MM.1S (cell line): ENCODE measurements at regions not wholly inside any gene's neighbourhood (a gene's known extent, or its start where the extent isn't known, plus 50 kb on each side); places are given as distances from the start of the nearest gene placed in this dataset.
A peak's percentile ranks its signal among the peaks of the same experiment; 100 is the strongest.

Experiments
- DNase-seq: peaks from one replicate; pipeline ENCODE4 v3.0.0-alpha.2; 2015
- H2AFZ ChIP-seq: fragments of 300-600 bp; sonication (generic); 2 replicates; pipeline ENCODE4 v1.6.0; 2016; ENCODE audit warnings: antibody characterized with exemption, low read length
- H3F3A ChIP-seq: fragments of 300-600 bp; sonication (generic); 2 replicates; pipeline ENCODE4 v1.6.1; 2016; ENCODE audit warnings: mild to moderate bottlenecking, antibody characterized with exemption, low read length, moderate library complexity, mixed read lengths; ENCODE audit not compliant: insufficient read depth
- H3K27ac ChIP-seq: fragments of 300-600 bp; sonication (generic); 2 replicates; pipeline ENCODE4 v1.5.1; 2016; ENCODE audit warnings: mild to moderate bottlenecking, low read length
- H3K27me3 ChIP-seq: fragments of 300-600 bp; sonication (generic); replicated peaks from 2 replicates; pipeline ENCODE4 v1.6.0; 2016; ENCODE audit warnings: low read length; ENCODE audit not compliant: insufficient read depth
- H3K36me3 ChIP-seq: fragments of 300-600 bp; sonication (generic); replicated peaks from 2 replicates; pipeline ENCODE4 v1.6.1; 2016; ENCODE audit warnings: mild to moderate bottlenecking, low read length, mixed read lengths; ENCODE audit not compliant: insufficient read depth
- H3K4me1 ChIP-seq: fragments of 300-600 bp; sonication (generic); 2 replicates; pipeline ENCODE4 v1.6.1; 2016; ENCODE audit warnings: low read length, mixed read lengths
- H3K4me2 ChIP-seq: fragments of 300-600 bp; sonication (generic); 2 replicates; pipeline ENCODE4 v1.6.0; 2016; ENCODE audit warnings: low read depth, low read length
- H3K4me3 ChIP-seq: fragments of 300-600 bp; sonication (generic); 2 replicates; pipeline ENCODE4 v1.5.1; 2016; ENCODE audit warnings: low read length, mixed read lengths
- H3K79me2 ChIP-seq: fragments of 300-600 bp; sonication (generic); 2 replicates; pipeline ENCODE4 v1.6.1; 2016; ENCODE audit warnings: mixed run types, low read length, mixed read lengths
- H3K9ac ChIP-seq: fragments of 300-600 bp; sonication (generic); 2 replicates; pipeline ENCODE4 v1.6.1; 2016; ENCODE audit warnings: low read length, mixed read lengths
- H3K9me2 ChIP-seq: fragments of 300-600 bp; sonication (generic); replicated peaks from 2 replicates; pipeline ENCODE4 v1.6.1; 2016; ENCODE audit warnings: mild to moderate bottlenecking, low read length, mixed read lengths; ENCODE audit not compliant: insufficient read depth
- H3K9me3 ChIP-seq: fragments of 300-600 bp; sonication (generic); replicated peaks from 2 replicates; pipeline ENCODE4 v1.6.1; 2016; ENCODE audit warnings: mild to moderate bottlenecking, low read length, mixed read lengths; ENCODE audit not compliant: insufficient read depth
- H4K20me1 ChIP-seq: fragments of 300-600 bp; sonication (generic); 2 replicates; pipeline ENCODE4 v1.6.1; 2016; ENCODE audit warnings: mild to moderate bottlenecking, low read length, moderate library complexity, mixed read lengths; ENCODE audit not compliant: insufficient read depth
- CTCF ChIP-seq: fragments of 300-600 bp; sonication (generic); IDR thresholded peaks from 2 replicates; pipeline ENCODE4 v1.5.1; 2016; ENCODE audit warnings: antibody characterized with exemption, low read length, mixed read lengths
- EZH2 ChIP-seq: fragments of 300-600 bp; sonication (generic); optimal IDR thresholded peaks from 2 replicates; pipeline ENCODE3; 2017; ENCODE audit warnings: low read depth, mild to moderate bottlenecking, antibody characterized with exemption, low read length, mixed read lengths
- EZH2phosphoT487 ChIP-seq: fragments of 300-600 bp; sonication (generic); IDR thresholded peaks from 2 replicates; pipeline ENCODE4 v1.6.1; 2018; ENCODE audit warnings: antibody characterized with exemption, low read length

GRCh38 chrX:94722578-94722977, 1048.6 kb downstream of the FAM133A start:
- Histone ChIP-seq H3K36me3 (no peaks in the 10 kb centered on the region), H3K27ac (no peak overlapping the region), H3K79me2 (no peaks in the 10 kb centered on the region), H2AFZ (no peak overlapping the region), H3K4me2 (no peak overlapping the region), H3K4me3 (no peak overlapping the region), H3F3A (no peaks in the 10 kb centered on the region), H3K27me3 (no peaks in the 10 kb centered on the region), H4K20me1 (no peaks in the 10 kb centered on the region), H3K9me3 (no peaks in the 10 kb centered on the region), H3K9ac (no peak overlapping the region), H3K9me2 (no peaks in the 10 kb centered on the region), H3K4me1 (no peaks in the 10 kb centered on the region)
- TF ChIP-seq EZH2 (no peak), CTCF (no peak), EZH2phosphoT487 (no peak)
- DNase-seq, result no peak

- Histone ChIP-seq H3K27me3 (no peaks in the 10 kb centered on the region), H3K36me3 (no peaks in the 10 kb centered on the region), H3K27ac (peak overlapping the region; percentile 71; the same call in 1 of the 2 replicates), H3K4me2 (peak overlapping the region; percentile 43; the same call in 1 of the 2 replicates), H3K4me1 (peaks cover 28% of the 10 kb centered on the region), H3K4me3 (no peak overlapping the region), H3K9me2 (no peaks in the 10 kb centered on the region), H3F3A (peaks cover 22% of the 10 kb centered on the region), H4K20me1 (no peaks in the 10 kb centered on the region), H3K79me2 (no peaks in the 10 kb centered on the region), H2AFZ (0 out of 2 replicates have a peak overlapping the region, but pooled peaks have one; percentile 7), H3K9me3 (no peaks in the 10 kb centered on the region), H3K9ac (no peak overlapping the region)
- TF ChIP-seq EZH2, result no peak
- TF ChIP-seq EZH2phosphoT487, result no peak
- TF ChIP-seq CTCF, result no peak
- no peak for DNase-seq
Measured at GRCh38 chrX:94742772-94743171, 1068.8 kb downstream of the FAM133A start.

GRCh38 chrX:94743478-94743877, 1069.5 kb downstream of the FAM133A start:
- no peaks in the 10 kb centered on the region for H3K79me2 ChIP-seq
- DNase-seq, result peak; percentile 96
- peak overlapping the region; percentile 43; the same call in 1 of the 2 replicates for H3K4me2 ChIP-seq

More at GRCh38 chrX:94743478-94743877, 1069.5 kb downstream of the FAM133A start:
- Histone ChIP-seq H3K4me3 (no peak overlapping the region), H3K9me2 (no peaks in the 10 kb centered on the region), H4K20me1 (no peaks in the 10 kb centered on the region), H3K36me3 (no peaks in the 10 kb centered on the region), H3K27me3 (no peaks in the 10 kb centered on the region), H2AFZ (peak overlapping the region; percentile 40; the same call in 1 of the 2 replicates), H3F3A (peaks cover 22% of the 10 kb centered on the region), H3K9me3 (no peaks in the 10 kb centered on the region), H3K9ac (no peak overlapping the region; the same call in 1 of the 2 replicates), H3K27ac (peak overlapping the region; percentile 71), H3K4me1 (peaks cover 28% of the 10 kb centered on the region)
- TF ChIP-seq EZH2, result no peak
- no peak for TF ChIP-seq EZH2phosphoT487
- TF ChIP-seq CTCF, result no peak
